Activated B cell treated with CpG ODN at 0.5 μM for 24 hours (primary cell): ENCODE measurements at regions not wholly inside any gene's neighbourhood (a gene's known extent, or its start where the extent isn't known, plus 50 kb on each side); places are given as distances from the start of the nearest gene placed in this dataset.

Experiments used
- ATAC-seq: fragments of 200-7000 bp; cut with Tn5 transposase; one replicate; pipeline ENCODE4 v1.10.0; 2021; ENCODE audit warnings: low read depth, mild to moderate bottlenecking, moderate library complexity
- CTCF ChIA-PET: fragments of 350-600 bp; sonication (Branson Sonifier 250); formaldehyde crosslinking; loops from one replicate; lab custom pipeline; 2021; ENCODE audit warnings: antibody characterized with exemption; lab: Charles Lee
- POLR2A ChIA-PET: fragments of 350-600 bp; sonication (Branson Sonifier 250); formaldehyde crosslinking; loops from one replicate; lab custom pipeline; 2021; ENCODE audit warnings: antibody characterized with exemption; lab: Charles Lee
- DNase-seq: peaks from one replicate; pipeline ENCODE4 v3.0.0; 2022
- H3K27ac Mint-ChIP-seq: one replicate; pipeline ENCODE4 v1.8.0; 2020; ENCODE audit warnings: mixed read lengths
- H3K27me3 Mint-ChIP-seq: one replicate; pipeline ENCODE4 v1.8.0; 2021; ENCODE audit warnings: mixed read lengths
- H3K36me3 Mint-ChIP-seq: one replicate; pipeline ENCODE4 v1.8.0; 2021; ENCODE audit warnings: low read depth, mixed read lengths
- H3K4me1 Mint-ChIP-seq: one replicate; pipeline ENCODE4 v1.8.0; 2021; ENCODE audit warnings: mixed read lengths
- H3K4me3 Mint-ChIP-seq: one replicate; pipeline ENCODE4 v1.8.0; 2020; ENCODE audit warnings: mild to moderate bottlenecking, mixed read lengths
- H3K9me3 Mint-ChIP-seq: one replicate; pipeline ENCODE4 v1.8.0; 2020; ENCODE audit warnings: mixed read lengths
- CTCF ChIP-seq: fragments of 200-600 bp; IDR thresholded peaks from one replicate; pipeline ENCODE4 v1.8.0; 2022; ENCODE audit warnings: antibody characterized with exemption, mild to moderate bottlenecking
- intact Hi-C: fragments of 100-400 bp; cut with micrococcal nuclease; formaldehyde crosslinking; loops from one replicate; pipeline ENCODE4 v1.15.1; 2024

GRCh38 chr5:128813317-128814070 lies 151.8 kb upstream of the SLC27A6 start:
- no peak for ATAC-seq
- no peak for DNase-seq
- Mint-ChIP-seq H3K27me3 (no peaks in the 10 kb centered on the region), H3K27ac (no peak overlapping the region), H3K36me3 (no peaks in the 10 kb centered on the region), H3K4me1 (no peaks in the 10 kb centered on the region), H3K9me3 (peaks cover 2% of the 10 kb centered on the region), H3K4me3 (no peak overlapping the region)
- POLR2A ChIA-PET, result no interaction called here
- intact Hi-C loops, result no loop called here
- no peak for TF ChIP-seq CTCF
- CTCF ChIA-PET, result no interaction called here

DNA sequence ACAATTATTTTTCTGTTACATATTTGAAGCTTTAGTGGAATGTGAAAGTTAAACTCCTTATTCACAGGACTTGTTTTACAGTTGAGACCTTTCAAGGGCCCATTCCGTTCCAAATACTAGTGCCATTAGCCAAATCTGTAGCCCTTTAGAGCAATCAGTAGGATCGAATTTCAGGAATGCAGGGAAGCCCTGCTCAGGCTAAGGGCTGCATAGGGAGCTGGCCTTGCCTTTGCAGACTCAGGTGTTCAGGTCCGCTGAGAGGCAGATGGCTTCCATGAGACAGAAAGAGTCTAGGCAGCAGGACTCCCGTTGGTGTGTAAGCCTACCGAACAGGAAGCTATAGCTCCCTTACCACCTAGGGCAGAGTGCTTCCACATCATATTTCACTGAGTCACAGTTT lies 150.1 kb upstream of the SLC27A6 start:
- ChIA-PET CTCF (no interaction called here), POLR2A (no interaction called here)
- ATAC-seq (no peak), DNase-seq (no peak)
- TF ChIP-seq CTCF, result no peak
- Mint-ChIP-seq H3K27me3 (no peaks in the 10 kb centered on the region), H3K4me3 (no peak overlapping the region), H3K36me3 (no peaks in the 10 kb centered on the region), H3K4me1 (no peaks in the 10 kb centered on the region), H3K9me3 (no peaks in the 10 kb centered on the region), H3K27ac (no peak overlapping the region)
- intact Hi-C loops, result no loop called here

DNA sequence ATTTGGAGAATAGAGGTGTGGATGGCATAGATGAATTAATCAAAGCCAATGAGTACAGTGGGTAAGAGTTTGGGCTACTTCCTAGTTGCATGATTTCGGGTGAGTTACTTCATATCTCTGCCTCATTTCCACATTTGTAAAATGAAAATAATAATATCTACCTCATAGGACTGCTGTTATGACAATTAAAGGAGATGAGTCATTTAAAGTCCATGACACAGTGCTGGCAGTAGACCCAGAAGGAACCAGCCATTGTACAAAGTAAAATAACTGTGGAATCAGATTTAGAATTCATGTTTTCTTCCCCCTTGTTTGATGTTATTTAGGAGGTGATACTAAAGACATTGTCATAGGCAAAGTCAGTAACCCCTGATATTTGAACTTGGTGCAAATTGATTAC lies 139.5 kb upstream of the SLC27A6 start:
- CTCF ChIA-PET, result no interaction called here

DNA sequence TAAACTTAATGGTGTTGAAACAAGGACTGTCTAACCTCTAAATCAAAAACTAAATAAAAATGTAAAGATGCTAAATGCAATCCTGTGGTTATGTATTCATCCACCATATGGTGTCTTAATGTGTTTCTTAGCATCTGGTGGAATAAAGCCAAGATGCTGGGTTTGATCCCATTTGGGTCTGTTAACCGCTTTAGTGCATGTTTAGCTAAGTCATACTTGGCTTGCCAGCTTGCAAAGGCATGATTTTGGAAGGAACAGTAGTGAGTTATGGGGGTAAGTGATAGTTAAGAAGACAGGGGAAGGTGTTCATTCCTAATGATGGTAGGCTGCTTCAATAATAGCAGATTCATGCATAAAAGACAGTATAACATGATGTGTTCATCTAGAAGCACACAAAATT lies 139.0 kb upstream of the SLC27A6 start:
- Mint-ChIP-seq H3K4me3 (no peak overlapping the region), H3K9me3 (no peaks in the 10 kb centered on the region), H3K27me3 (no peaks in the 10 kb centered on the region), H3K36me3 (no peaks in the 10 kb centered on the region), H3K27ac (no peak overlapping the region), H3K4me1 (no peaks in the 10 kb centered on the region)
- no peak for ATAC-seq
- no peak for TF ChIP-seq CTCF
- intact Hi-C loops, result no loop called here
- ChIA-PET POLR2A (no interaction called here), CTCF (no interaction called here)
- DNase-seq, result no peak

More for the DNA sequence above, 139.5 kb upstream of the SLC27A6 start:
- ATAC-seq (no peak), DNase-seq (no peak)
- TF ChIP-seq CTCF, result no peak
- Mint-ChIP-seq H3K36me3 (no peaks in the 10 kb centered on the region), H3K9me3 (no peaks in the 10 kb centered on the region), H3K4me1 (no peaks in the 10 kb centered on the region), H3K27ac (no peak overlapping the region), H3K27me3 (no peaks in the 10 kb centered on the region), H3K4me3 (no peak overlapping the region)
- POLR2A ChIA-PET, result no interaction called here
- intact Hi-C loops, result no loop called here

DNA sequence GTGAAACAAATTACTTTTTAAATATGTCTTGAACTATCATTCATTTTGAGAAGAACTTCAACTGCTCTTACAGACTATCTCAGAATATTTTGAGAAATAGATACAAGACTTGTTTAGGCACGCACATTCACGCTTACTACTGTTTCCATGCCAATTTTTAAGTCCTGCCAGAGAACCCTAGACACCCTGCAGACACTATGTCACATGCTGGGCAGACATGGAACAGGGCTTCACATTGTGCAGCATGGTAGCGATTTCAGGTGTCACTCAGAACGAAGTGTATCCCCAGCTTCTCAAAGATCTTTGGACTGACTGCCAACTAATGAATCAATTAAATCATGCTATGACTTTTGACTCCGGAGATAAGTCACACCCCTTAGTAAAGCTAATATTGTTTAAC lies 128.7 kb upstream of the SLC27A6 start:
- intact Hi-C loops, result no loop called here
- CTCF ChIA-PET, result no interaction called here

More for the DNA sequence above, 128.7 kb upstream of the SLC27A6 start:
- no peak for TF ChIP-seq CTCF
- Mint-ChIP-seq H3K4me1 (no peaks in the 10 kb centered on the region), H3K27me3 (no peaks in the 10 kb centered on the region), H3K4me3 (no peak overlapping the region), H3K9me3 (no peaks in the 10 kb centered on the region), H3K27ac (no peak overlapping the region), H3K36me3 (no peaks in the 10 kb centered on the region)
- DNase-seq (no peak), ATAC-seq (no peak)
- POLR2A ChIA-PET, result no interaction called here
